ENCODE measurements at regions not wholly inside any gene's neighbourhood (a gene's known extent, or its start where the extent isn't known, plus 50 kb on each side); places are given as distances from the start of the nearest gene placed in this dataset.

DNA sequence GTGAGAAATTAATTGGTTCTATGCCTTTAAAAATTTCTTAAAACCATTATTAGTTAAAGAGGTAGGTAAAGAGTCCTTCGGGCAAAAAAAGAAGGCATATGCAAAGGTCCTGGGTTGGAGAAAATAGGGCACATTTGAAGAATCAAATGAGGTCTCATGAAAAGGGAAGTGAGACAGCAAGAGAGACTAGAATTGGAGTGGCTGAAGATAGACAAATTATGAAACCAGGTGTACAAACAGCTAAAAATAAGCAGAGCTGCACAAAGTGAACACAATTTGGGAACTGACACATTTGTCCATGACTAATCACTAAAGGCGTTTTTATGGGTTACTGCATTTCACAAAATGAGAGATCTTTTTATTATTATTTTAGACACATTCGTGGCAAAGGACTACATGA lies 581.2 kb downstream of the PYDC2 start:
- no peak for TF ChIP-seq POLR2A (IDR thresholded peaks at IDR 0.05)
- TF ChIP-seq, protein P1, sequence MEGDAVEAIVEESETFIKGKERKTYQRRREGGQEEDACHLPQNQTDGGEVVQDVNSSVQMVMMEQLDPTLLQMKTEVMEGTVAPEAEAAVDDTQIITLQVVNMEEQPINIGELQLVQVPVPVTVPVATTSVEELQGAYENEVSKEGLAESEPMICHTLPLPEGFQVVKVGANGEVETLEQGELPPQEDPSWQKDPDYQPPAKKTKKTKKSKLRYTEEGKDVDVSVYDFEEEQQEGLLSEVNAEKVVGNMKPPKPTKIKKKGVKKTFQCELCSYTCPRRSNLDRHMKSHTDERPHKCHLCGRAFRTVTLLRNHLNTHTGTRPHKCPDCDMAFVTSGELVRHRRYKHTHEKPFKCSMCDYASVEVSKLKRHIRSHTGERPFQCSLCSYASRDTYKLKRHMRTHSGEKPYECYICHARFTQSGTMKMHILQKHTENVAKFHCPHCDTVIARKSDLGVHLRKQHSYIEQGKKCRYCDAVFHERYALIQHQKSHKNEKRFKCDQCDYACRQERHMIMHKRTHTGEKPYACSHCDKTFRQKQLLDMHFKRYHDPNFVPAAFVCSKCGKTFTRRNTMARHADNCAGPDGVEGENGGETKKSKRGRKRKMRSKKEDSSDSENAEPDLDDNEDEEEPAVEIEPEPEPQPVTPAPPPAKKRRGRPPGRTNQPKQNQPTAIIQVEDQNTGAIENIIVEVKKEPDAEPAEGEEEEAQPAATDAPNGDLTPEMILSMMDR (IDR thresholded peaks at IDR 0.05), result no peak

Measured in adrenal gland (tissue), 5 donors.